GM19324 (cell line): ENCODE measurements at regions not wholly inside any gene's neighbourhood (a gene's known extent, or its start where the extent isn't known, plus 50 kb on each side); places are given as distances from the start of the nearest gene placed in this dataset.
"Not testable (repeated sequence)": the region's sequence is repeated elsewhere in the genome, so short reads cannot be mapped to it uniquely, and the experiment has no call there.

Experiments
- ATAC-seq: cut with Tn5 transposase; IDR thresholded peaks from one replicate; pipeline ENCODE4 v1.9.1; 2021; ENCODE audit warnings: mild to moderate bottlenecking, moderate library complexity; ENCODE audit not compliant: unreplicated experiment, low FRiP score

DNA sequence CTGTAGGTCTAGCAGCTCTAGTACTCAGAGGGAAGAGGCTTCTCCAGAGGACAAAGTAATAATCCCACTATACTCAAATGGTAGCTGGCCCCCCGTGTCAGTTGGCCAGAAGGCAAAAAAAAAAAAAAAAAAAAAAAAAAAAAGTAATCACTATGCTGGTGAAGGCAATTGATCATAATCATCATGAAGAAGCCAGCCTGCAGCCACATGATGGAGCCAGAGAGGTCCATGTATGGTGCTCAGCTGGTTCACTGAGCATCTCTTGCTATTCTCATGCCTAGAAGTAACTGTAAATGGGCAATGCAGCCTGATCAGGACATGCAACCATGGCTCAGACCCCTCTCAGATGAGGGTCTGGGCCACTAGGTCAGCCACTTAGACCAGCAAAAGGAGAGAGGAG, 378.8 kb downstream of the MED13L start:
- no peak for ATAC-seq

DNA sequence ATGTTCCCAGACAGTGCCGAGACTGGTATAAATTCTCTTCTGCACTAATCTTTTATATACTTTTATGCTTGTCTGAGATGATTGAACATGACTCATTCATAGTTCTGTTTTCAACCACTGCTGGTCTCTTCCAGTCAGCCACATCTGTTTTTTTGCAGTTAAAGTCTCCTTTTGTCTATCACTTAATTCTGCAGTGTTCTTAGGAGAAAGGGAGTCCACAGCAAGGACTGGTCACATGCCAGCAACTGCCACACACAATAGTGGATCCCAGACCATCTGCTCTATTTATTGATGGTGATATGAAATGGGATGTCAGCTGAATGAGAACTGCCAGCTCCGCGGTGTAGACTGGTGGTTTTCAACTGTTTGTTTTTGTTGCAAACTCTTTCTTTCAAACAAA, 379.8 kb downstream of the MED13L start:
- no peak for ATAC-seq

GRCh38 chr12:115895247-115895646, 382.2 kb downstream of the MED13L start:
- no peak for ATAC-seq

- ATAC-seq: no peak
These were observed 385.8 kb downstream of the MED13L start for GRCh38 chr12:115891556-115892164.

- ATAC-seq: no peak
These were observed 390.8 kb downstream of the MED13L start for GRCh38 chr12:115886666-115887065.

DNA sequence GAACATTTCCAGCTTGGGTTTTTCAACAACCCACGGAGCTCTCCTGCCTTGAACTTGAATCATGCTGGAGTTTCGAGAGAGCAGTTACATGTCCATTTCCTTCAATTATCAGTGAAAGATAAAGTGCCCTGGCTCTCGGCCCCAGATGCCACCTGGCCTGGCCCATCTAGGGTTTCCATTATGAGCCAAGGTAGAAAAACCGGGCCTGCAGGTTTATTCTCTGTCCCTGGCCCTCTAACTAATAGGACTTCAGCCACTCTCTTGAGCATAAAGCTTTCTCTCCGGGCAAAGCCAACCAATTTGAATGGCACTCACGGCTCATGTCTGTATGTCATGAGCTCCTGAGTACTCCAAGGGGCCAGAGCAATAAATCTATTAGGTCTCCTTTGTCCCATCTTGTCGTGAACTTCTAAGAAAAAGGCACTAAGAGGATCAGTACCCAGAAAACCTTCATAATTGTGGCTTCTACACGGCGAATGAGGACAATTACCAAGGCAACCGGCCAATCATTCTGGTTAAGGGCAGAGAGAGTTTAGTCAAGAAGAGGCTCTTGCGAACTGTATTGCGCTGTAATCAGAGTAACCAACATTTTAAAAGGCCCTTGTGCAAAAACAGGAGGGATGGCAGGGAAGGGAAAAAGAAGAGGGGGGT, 392.3 kb downstream of the MED13L start:
- ATAC-seq: no peak

- ATAC-seq: no peak
These were observed 394.6 kb downstream of the MED13L start for GRCh38 chr12:115882936-115883335.

DNA sequence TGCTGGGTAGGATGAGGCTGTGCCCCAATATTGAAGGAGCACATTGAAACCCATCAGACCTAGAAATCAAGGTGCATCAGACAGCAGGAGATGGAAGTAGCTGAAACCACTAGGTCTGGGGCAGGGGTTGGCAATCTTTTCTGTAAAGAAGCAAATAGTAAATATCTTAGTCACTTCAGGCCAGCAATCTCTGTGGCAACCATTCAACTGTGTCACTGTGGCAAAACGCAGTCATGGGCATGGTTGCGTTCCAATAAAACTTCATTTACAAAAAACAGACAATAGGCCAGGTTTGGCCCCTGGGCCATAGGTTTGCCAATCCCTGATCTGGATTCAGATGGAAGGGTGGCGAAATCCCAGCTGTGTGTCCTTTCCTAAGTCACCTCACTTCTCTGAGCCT, 397.3 kb downstream of the MED13L start:
- no peak for ATAC-seq

DNA sequence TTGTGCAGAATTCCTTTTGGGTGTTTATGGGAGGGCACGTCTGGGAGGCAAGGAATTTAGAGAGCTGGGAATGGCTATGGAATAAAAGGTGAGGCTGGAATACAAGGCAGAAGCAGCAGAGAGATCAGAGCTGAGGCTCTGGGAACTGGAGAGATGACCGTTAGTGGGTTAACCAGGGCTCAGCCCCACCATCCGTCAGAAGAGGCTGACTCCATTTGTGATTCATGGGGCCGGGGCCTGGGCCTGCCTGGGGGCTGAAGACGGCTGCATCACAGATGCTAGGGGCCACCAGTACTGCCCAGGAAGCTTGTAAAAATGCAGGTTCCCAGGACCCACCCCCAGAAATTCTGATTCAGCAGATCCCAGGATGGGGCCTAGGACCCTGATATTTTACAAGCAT, 398.1 kb downstream of the MED13L start:
- no peak for ATAC-seq

DNA sequence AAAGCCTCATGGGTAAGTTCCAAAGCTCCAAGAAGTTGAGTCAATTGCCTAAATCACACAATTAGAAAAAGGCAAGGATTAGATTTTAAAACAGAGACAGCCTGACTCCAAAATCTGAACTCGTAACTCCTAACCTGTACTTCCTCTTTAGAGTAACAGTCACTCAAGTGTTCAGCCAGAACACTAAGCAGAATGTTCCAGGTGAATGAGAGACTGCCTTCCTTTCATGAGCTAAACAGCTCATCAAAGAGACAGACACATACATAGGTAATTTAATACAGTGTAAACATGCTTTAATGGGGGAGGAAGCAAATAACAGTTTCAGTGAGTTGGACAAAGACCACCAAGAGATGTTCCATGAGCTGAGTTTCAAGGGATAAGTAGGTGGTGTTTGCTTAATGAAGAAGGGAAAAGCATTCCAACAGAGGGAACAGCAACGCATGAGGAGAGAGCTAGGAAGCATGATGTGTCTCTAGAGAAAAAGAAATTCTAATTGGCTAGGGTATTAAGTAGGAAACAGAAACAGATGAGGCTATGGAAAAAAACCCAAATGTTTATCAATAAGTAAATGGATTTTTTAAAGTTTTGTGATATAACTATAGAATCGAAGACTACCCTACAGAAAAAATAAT, 403.9 kb downstream of the MED13L start:
- ATAC-seq: no peak

- ATAC-seq: no peak
These were observed 404.6 kb downstream of the MED13L start for GRCh38 chr12:115872919-115873357.

DNA sequence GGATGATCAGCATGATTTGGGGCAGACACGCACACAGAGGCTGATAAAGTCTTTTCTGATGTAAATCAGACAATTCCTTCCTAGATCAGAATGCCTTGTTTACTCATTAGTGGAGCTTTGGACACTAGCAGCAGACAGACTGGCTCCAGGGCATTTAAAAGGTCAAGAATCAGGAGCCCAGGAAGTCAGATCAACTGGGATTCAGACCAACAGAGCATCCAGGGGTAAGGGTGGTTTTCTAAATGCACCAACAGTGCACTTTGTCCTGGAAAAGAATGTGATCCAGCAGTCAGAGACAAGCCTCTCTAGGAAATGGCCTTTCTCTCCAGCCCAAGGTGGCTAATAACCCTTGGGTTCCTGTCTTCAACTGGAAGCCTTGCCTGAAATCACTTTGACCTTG, 405.3 kb downstream of the MED13L start:
- ATAC-seq: no peak

DNA sequence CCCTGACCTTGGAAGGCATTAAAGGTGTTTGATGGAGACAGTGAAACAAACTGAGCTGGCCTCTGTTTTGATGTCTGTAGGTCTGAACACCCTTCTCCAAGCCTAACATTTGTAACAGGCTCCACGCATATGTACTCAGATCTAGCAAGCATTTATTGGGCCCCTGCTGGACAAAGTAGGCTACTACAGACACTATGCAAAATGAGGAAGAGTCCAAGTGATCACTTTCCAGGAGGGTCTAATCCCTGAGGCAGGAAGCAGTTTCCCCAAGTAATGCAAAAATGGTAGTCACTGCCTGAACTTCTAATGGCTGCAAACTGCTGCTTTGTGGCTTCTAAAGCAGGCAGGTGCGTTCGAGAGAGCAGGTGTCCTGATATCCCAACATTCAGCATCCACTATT, 405.8 kb downstream of the MED13L start:
- no peak for ATAC-seq

GRCh38 chr12:115870510-115870909, 407.0 kb downstream of the MED13L start:
- no peak for ATAC-seq

DNA sequence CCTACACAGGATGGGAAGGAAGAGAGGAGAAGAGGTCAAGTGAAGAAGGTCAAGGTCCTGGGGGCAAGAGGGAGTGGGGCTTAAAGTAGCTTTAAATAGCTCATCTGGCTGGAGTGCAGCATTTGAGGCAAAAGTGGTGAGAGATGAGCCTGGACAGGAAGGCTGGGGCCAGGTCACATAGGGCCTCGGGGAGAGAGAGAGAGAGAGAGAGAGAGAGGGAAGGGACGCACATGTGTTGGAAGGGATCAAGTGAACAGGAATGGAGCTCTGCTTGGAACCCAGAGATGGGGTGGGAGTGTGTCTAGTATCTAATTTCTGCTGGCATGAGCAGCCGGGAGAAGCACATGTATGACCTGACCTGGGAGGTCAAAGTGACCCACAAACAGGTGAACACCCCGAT, 407.5 kb downstream of the MED13L start:
- no peak for ATAC-seq

GRCh38 chr12:115869604-115870003, 407.9 kb downstream of the MED13L start:
- ATAC-seq: no peak

- ATAC-seq: no peak
These were observed 408.9 kb downstream of the MED13L start for GRCh38 chr12:115868624-115869023.

DNA sequence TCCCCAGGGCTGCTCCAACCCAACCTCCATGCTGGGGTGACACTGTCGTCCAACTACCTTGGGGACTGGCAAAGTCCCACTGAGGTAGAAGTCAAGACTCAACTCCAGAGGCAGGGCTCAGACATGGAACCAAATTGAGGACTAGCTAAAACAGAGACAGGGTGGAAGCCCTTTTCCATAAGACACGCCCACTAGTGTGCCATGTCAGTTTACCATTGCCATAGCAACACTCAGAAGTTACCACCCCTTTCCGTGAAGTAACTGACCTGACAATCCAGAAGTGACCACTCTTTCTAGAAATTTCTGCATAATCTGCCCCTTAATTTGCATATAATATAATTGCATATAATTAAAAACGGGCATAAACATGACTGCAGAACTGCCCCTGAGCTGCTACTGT, 409.6 kb downstream of the MED13L start:
- ATAC-seq: no peak

GRCh38 chr12:115866909-115867525, 410.5 kb downstream of the MED13L start:
- no peak for ATAC-seq

- ATAC-seq: not testable (repeated sequence)
These were observed 411.2 kb downstream of the MED13L start for GRCh38 chr12:115866281-115866680.

DNA sequence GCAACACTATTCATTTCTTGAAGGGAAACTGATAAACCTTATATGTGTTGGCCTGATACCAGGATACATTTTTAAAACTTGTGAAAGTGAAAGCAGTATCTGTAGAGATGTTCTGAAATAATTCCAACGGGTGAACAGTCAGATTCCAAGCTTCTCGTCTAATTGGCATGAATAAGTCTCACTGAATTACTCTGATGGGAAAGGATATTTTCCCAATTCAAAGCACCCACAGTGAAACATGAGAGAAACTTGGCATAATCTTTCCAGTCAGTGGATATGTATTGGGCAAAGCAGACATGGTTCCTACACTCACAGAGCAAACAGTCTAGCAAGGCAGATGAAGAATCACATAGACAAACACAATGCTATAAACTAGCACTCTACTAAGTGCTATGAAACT, 413.1 kb downstream of the MED13L start:
- no peak for ATAC-seq

DNA sequence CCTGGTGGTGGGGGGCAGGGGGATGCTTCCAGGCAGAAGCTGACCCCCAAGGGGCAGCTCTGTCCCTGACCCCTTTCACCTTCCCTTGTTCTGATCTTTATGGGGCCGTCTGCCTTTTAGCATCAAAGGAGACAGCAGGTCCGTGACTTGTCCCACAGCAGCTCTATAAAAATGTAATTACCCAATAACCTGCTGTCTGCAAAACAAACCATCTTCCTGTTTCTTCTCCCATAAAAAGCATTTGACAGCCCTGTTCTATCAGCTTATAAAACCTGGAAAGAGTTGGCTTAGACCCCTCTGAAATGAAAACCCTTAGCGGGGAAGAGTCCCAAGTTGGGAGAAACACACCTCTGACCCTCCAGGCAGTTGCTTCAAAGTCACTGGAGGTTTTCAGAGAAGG, 416.9 kb downstream of the MED13L start:
- ATAC-seq: no peak
